NCI-H69 (cell line): ENCODE measurements at regions not wholly inside any gene's neighbourhood (a gene's known extent, or its start where the extent isn't known, plus 50 kb on each side); places are given as distances from the start of the nearest gene placed in this dataset.
A peak's percentile ranks its signal among the peaks of the same experiment; 100 is the strongest.
"Not testable (repeated sequence)": the region's sequence is repeated elsewhere in the genome, so short reads cannot be mapped to it uniquely, and the experiment has no call there.

Source experiments
- DNase-seq: peaks from one replicate; lab custom pipeline; 2025; lab: John Stamatoyannopoulos, UW

DNA sequence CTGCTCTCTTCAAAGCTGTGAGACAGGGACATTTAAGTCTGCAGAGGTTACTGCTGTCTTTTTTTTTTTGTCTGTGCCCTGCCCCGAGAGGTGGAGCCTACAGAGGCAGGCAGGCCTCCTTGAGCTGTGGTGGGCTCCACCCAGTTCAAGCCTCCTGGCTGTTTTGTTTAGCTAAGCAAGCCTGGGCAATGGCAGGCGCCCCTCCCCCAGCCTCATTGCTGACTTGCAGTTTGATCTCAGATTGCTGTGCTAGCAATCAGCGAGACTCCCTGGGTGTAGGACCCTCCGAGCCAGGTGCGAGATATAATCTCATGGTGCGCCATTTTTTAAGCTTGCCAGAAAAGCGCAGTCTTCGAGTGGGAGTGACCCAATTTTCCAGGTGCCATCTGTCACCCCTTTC lies 1595.8 kb downstream of the NLGN4Y start:
- DNase-seq: peak; percentile 12

GRCh38 chrY:16121988-16122387 lies 1597.7 kb downstream of the NLGN4Y start:
- DNase-seq: no peak

DNA sequence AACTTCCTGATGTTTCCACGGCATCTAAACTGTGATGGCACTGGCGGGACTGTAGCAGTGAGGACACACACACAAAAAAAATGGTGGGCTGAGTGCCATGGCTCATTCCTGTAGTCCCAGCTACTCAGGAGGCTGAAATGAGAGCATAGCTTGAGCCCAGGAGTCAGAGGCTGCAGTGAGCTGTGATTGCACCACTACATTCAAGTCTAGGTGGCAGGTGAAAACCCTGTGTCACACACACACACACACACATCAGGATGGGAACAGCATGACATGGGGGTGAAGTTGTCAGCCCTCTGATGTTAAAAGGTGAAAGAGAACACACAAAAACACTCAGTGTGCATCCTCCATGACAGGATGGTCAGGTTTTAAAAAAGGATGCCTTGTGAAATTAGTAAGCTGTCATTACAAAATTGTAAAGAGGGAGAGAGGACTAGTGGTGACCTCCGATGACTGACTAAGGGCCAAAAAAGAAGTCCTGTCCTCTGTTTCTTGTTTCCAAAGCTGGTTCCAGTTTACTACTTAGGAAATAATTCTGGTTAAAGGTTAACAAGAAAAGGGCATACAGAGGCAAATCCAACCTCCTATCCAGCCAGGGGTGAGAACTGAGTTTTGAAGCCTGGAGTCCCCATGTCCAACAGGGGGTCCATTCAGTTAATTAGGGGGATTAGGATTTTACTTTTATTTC lies 1600.4 kb downstream of the NLGN4Y start:
- DNase-seq: no peak

DNA sequence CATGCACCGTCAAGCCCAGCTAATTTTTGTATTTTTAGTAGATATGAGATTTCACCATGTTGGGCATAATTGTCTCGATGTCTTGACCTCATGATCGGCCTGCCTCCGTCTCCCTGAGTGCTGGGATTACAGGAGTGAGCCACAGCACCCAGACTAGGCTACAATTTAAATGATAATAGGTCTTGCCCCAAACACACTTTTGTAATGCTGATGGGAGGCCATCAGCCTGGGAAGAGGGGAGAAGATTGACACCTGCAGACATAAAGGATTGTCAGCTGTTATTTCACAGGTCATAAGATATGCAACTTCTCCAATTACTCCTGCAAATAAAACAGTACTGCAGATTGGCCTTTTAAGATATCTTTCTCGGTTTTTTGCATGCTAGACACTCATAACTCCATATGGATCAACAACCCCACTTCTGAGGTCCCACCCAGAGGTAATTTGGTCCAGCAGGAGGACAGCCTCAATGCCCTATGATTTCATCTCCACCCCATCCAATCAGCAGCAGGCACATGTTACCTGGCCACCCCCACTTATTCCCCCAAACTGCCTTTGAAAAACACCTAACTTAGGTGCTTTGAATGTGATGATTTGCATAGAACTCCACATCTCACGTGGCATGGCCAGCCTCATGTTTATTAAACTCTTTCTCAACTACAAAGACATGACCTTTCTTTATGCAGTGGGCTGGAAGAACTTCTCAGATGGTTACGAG lies 1612.4 kb downstream of the NLGN4Y start:
- DNase-seq: no peak

- no peak for DNase-seq
Measured at GRCh38 chrY:16157801-16158200, 1633.5 kb downstream of the NLGN4Y start.

DNA sequence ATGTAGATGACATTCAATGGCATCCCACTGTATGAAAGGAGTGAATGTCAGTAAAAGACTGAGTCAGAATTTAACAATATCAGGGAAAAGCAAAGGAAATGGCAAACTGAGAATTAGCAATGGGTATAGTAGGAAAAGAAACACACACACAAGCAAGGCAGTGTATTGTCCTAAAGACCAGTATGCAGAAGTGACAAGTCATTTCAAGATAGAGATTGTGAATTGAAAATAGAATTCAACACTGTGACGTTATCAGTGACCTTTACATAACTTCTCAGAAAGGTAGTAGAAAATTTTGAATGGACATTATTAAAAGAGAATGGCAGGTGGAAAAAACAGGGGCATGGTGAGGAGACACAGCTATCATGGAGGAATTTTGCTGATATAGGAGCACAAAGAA lies 1651.4 kb downstream of the NLGN4Y start:
- not testable (repeated sequence) for DNase-seq

DNA sequence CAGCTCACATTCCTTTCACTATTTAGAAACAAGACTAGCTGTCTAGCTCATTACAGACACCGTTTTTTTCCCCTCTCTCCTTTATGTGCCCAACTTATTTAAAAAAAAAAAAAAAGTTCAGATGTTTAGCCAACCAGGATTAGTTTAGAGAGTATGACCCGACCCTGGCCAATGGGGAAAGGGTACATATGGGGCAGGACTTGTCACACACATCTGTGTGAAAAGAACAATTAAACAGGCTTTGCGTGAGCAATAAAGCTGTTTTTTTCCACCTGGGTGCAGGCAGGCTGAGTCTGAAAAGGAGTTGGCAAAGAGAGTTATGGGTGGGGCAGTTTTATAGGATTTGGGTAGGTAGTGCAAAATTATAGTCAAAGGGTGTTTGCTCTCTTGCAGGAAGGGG lies 1674.5 kb downstream of the CDY2B start:
- not testable (repeated sequence) for DNase-seq

DNA sequence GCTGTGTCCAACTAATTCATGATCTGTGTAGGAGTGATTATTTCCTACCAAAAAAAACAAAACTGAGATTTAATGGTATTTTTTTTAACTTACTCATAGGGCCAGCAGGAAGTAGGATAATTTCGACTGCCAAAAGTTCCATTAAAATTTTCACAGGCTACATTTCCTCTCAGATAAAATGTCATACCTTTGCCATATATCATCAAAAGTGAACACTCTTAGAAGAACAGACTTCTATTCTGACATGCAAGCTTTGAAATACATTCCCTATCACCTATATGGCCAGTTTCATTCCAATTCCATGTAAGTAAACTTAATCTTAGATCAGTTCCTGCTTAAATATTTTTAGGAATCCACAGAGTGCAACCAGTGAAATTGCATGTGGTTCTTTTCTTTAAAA lies 1636.7 kb downstream of the CDY2B start:
- DNase-seq: not testable (repeated sequence)

GRCh38 chrY:16254551-16255295 lies 1625.3 kb downstream of the CDY2B start:
- not testable (repeated sequence) for DNase-seq

- not testable (repeated sequence) for DNase-seq
Measured at GRCh38 chrY:16255778-16256177, 1624.2 kb downstream of the CDY2B start.
